H1 (cell line): ENCODE measurements at regions not wholly inside any gene's neighbourhood (a gene's known extent, or its start where the extent isn't known, plus 50 kb on each side); places are given as distances from the start of the nearest gene placed in this dataset.

ENCODE experiments used
- CTCF ChIA-PET: fragments of 300-600 bp; sonication (Branson Sonifier 250); formaldehyde crosslinking; loops from one replicate; lab custom pipeline; 2021; ENCODE audit not compliant: partially characterized antibody; lab: Charles Lee
- POLR2A ChIA-PET: fragments of 300-600 bp; sonication (Branson Sonifier 250); formaldehyde crosslinking; loops from one replicate; lab custom pipeline; 2021; ENCODE audit warnings: inconsistent platforms; ENCODE audit not compliant: partially characterized antibody; lab: Charles Lee
- DNase-seq, 2 experiments: peaks; one replicate each; pipeline versions ENCODE4 v3.0.0 to v3.0.0-alpha.2; 2010 to 2022; ENCODE audit warnings: low spot score in 2 of 2, low read depth in 1 of 2, mixed read lengths in 1 of 2
- FAIRE-seq: peaks from 2 replicates; lab custom pipeline; 2011; peaks lifted over from hg19 to GRCh38; lab: Jason Lieb, UNC
- H2AFZ ChIP-seq: 2 replicates; pipeline ENCODE4 v1.8.1; 2012; ENCODE audit warnings: low read length, inconsistent platforms
- H2AK5ac ChIP-seq: 2 replicates; pipeline ENCODE4 v1.6.1; 2013; ENCODE audit warnings: low read depth, low read length
- H2BK120ac ChIP-seq: replicated peaks from 2 replicates; pipeline ENCODE3; 2013; ENCODE audit warnings: low read depth, low read length, inconsistent platforms
- H2BK12ac ChIP-seq: 2 replicates; pipeline ENCODE4 v1.6.1; 2013; ENCODE audit warnings: low read depth, low read length
- H2BK15ac ChIP-seq: 2 replicates; pipeline ENCODE4 v1.6.1; 2013; ENCODE audit warnings: low read length
- H2BK20ac ChIP-seq: 2 replicates; pipeline ENCODE4 v1.6.1; 2013; ENCODE audit warnings: low read length
- H2BK5ac ChIP-seq: 2 replicates; pipeline ENCODE4 v1.6.1; 2013; ENCODE audit warnings: low read depth, low read length
- H3K14ac ChIP-seq: 2 replicates; pipeline ENCODE4 v1.6.1; 2013; ENCODE audit warnings: inconsistent platforms; ENCODE audit not compliant: insufficient read length
- H3K18ac ChIP-seq: 2 replicates; pipeline ENCODE4 v1.6.1; 2013; ENCODE audit warnings: low read length; ENCODE audit errors: extremely low read depth
- H3K23ac ChIP-seq: 2 replicates; pipeline ENCODE4 v1.6.1; 2013; ENCODE audit warnings: inconsistent platforms; ENCODE audit not compliant: insufficient read length
- H3K23me2 ChIP-seq: 2 replicates; pipeline ENCODE4 v1.6.1; 2013; ENCODE audit warnings: low read depth, low read length
- H3K27ac ChIP-seq: 2 replicates; pipeline ENCODE4 v1.6.1; 2011; ENCODE audit warnings: low read depth, low read length, inconsistent platforms
- H3K27me3 ChIP-seq, 4 experiments: replicated peaks in 1 of 4; 1 replicate in 1 of 4; 2 replicates in 3 of 4; pipeline versions ENCODE4 v1.6.1 to v1.8.1; 2011 to 2013; ENCODE audit warnings: low read length in 3 of 4, mild to moderate bottlenecking in 3 of 4, inconsistent platforms in 2 of 4, mixed read lengths in 2 of 4, moderate library complexity in 1 of 4; ENCODE audit not compliant: control insufficient read depth in 3 of 4, insufficient read depth in 3 of 4; ENCODE audit errors: extremely low read depth in 1 of 4
- H3K36me3 ChIP-seq, 4 experiments: 2 replicates each; pipeline versions ENCODE4 v1.6.1 to v1.8.1; 2011 to 2013; ENCODE audit warnings: mild to moderate bottlenecking in 4 of 4, low read length in 3 of 4, moderate library complexity in 2 of 4, control low read depth in 1 of 4, inconsistent platforms in 1 of 4; ENCODE audit not compliant: insufficient read depth in 4 of 4, control insufficient read depth in 2 of 4
- H3K4ac ChIP-seq: replicated peaks from 2 replicates; pipeline ENCODE3; 2013; ENCODE audit warnings: low read length, low read depth, mixed read lengths, inconsistent platforms; ENCODE audit not compliant: insufficient read length
- H3K4me1 ChIP-seq, 4 experiments: replicated peaks in 1 of 4; 1 replicate in 1 of 4; 2 replicates in 3 of 4; pipeline versions ENCODE4 v1.6.1 to v1.8.1; 2011 to 2013; ENCODE audit warnings: low read length in 3 of 4, inconsistent platforms in 2 of 4, mixed read lengths in 1 of 4; ENCODE audit not compliant: insufficient read depth in 4 of 4, control insufficient read depth in 3 of 4
- H3K4me2 ChIP-seq, 2 experiments: 2 replicates each; pipeline versions ENCODE4 v1.6.1 to v1.8.1; 2011 to 2013; ENCODE audit warnings: low read depth in 2 of 2, low read length in 2 of 2, control low read depth in 1 of 2, inconsistent platforms in 1 of 2, mild to moderate bottlenecking in 1 of 2; ENCODE audit not compliant: insufficient read depth in 1 of 2
- H3K4me3 ChIP-seq, 4 experiments: fragments of 200-600, 300-600 bp in 1 of 4; sonication (generic), shearing (Covaris generic), sonication (Bioruptor Twin) in 1 of 4; 2 replicates each; pipeline versions ENCODE4 v1.5.1 to v1.8.1; 2011 to 2016; ENCODE audit warnings: low read length in 4 of 4, low read depth in 3 of 4, control low read depth in 2 of 4, inconsistent platforms in 2 of 4, mild to moderate bottlenecking in 2 of 4, mixed read lengths in 1 of 4, moderate library complexity in 1 of 4; ENCODE audit not compliant: insufficient read depth in 2 of 4; ENCODE audit errors: extremely low read depth in 1 of 4
- H3K56ac ChIP-seq: replicated peaks from 2 replicates; pipeline ENCODE3; 2013; ENCODE audit warnings: low read depth, mild to moderate bottlenecking, mixed read lengths, low read length, inconsistent platforms; ENCODE audit not compliant: insufficient read length
- H3K79me1 ChIP-seq: 2 replicates; pipeline ENCODE4 v1.6.1; 2013; ENCODE audit warnings: low read depth, low read length, control low read depth
- H3K79me2 ChIP-seq, 2 experiments: 2 replicates each; pipeline versions ENCODE4 v1.6.1 to v1.8.1; 2012 to 2013; ENCODE audit warnings: low read length in 2 of 2, mild to moderate bottlenecking in 2 of 2, inconsistent platforms in 1 of 2; ENCODE audit not compliant: insufficient read depth in 2 of 2, control insufficient read depth in 1 of 2
- H3K9ac ChIP-seq, 4 experiments: replicated peaks in 1 of 4; 1 replicate in 1 of 4; 2 replicates in 3 of 4; pipeline versions ENCODE4 v1.6.1 to v1.8.1; 2011 to 2013; ENCODE audit warnings: low read depth in 3 of 4, low read length in 3 of 4, control low read depth in 2 of 4, mild to moderate bottlenecking in 2 of 4, moderate library complexity in 2 of 4, inconsistent platforms in 1 of 4; ENCODE audit errors: extremely low read depth in 1 of 4
- H3K9me3 ChIP-seq, 2 experiments: 2 replicates each; pipeline versions ENCODE4 v1.6.1 to v1.8.1; 2012 to 2013; ENCODE audit warnings: mild to moderate bottlenecking in 2 of 2, moderate library complexity in 2 of 2, control low read depth in 1 of 2, inconsistent platforms in 1 of 2, low read depth in 1 of 2, low read length in 1 of 2, mixed read lengths in 1 of 2; ENCODE audit not compliant: insufficient read depth in 2 of 2
- H4K20me1 ChIP-seq, 2 experiments: replicated peaks in 1 of 2; 2 replicates each; pipeline versions ENCODE3 to v1.8.1; 2011 to 2013; ENCODE audit warnings: inconsistent platforms in 2 of 2, low read length in 2 of 2, mild to moderate bottlenecking in 1 of 2; ENCODE audit not compliant: insufficient read depth in 2 of 2, control insufficient read depth in 1 of 2
- H4K5ac ChIP-seq: 2 replicates; pipeline ENCODE4 v1.6.1; 2013; ENCODE audit warnings: low read length, low read depth, mixed read lengths, inconsistent platforms; ENCODE audit not compliant: insufficient read length
- H4K8ac ChIP-seq: 2 replicates; pipeline ENCODE4 v1.8.0; 2013; ENCODE audit warnings: mild to moderate bottlenecking, moderate library complexity, low read length, inconsistent platforms; ENCODE audit not compliant: insufficient read depth; ENCODE audit errors: extremely low read depth
- H4K91ac ChIP-seq: replicated peaks from 2 replicates; pipeline ENCODE3; 2013; ENCODE audit warnings: low read length, mixed read lengths, inconsistent platforms; ENCODE audit not compliant: insufficient read length
- CBX8 ChIP-seq: fragments of 300-800, 300-1000 bp; sonication (generic); IDR thresholded peaks from 2 replicates; pipeline ENCODE4 v1.7.1; 2016; ENCODE audit warnings: low read depth, low read length, borderline replicate concordance
- EZH2 ChIP-seq: fragments of 200-600 bp; sonication (generic); IDR thresholded peaks from 2 replicates; pipeline ENCODE4 v1.7.1; 2012; ENCODE audit warnings: low read depth, mild to moderate bottlenecking, moderate library complexity, low read length, inconsistent platforms; ENCODE audit not compliant: severe bottlenecking
- FOSL1 ChIP-seq: IDR thresholded peaks from 2 replicates; pipeline ENCODE4 v1.6.1; 2011; ENCODE audit warnings: mild to moderate bottlenecking, low read depth, low read length, moderate library complexity; ENCODE audit not compliant: insufficient read depth
- KDM5A ChIP-seq: fragments of 200-600 bp; IDR thresholded peaks from 2 replicates; pipeline ENCODE4 v1.7.1; 2012; ENCODE audit warnings: mild to moderate bottlenecking, low read length, inconsistent platforms, mixed read lengths
- POLR2A ChIP-seq, 2 experiments: IDR thresholded peaks; 1 replicate in 1 of 2; 2 replicates in 1 of 2; pipeline ENCODE4 v1.6.1; 2011; ENCODE audit warnings: low read depth in 2 of 2, low read length in 2 of 2, mild to moderate bottlenecking in 2 of 2; ENCODE audit errors: control extremely low read depth in 1 of 2
- WGBS, 2 experiments: shearing (Covaris generic) in 1 of 2; methylation state at CpG; one replicate each; pipeline versions ENCODE4 v1.1.6 to v1.1.7; 2013 to 2015; ENCODE audit warnings: low lambda C conversion rate in 2 of 2, mixed read lengths in 2 of 2, inconsistent platforms in 1 of 2, low coverage in 1 of 2, missing lambda C conversion rate in 1 of 2; ENCODE audit not compliant: insufficient replicate concordance in 2 of 2, insufficient coverage in 1 of 2, insufficient read length in 1 of 2; ENCODE audit errors: extremely low coverage in 1 of 2, missing lambda C conversion rate in 1 of 2; 5-methylcytosine and 5-hydroxymethylcytosine counted together

DNA sequence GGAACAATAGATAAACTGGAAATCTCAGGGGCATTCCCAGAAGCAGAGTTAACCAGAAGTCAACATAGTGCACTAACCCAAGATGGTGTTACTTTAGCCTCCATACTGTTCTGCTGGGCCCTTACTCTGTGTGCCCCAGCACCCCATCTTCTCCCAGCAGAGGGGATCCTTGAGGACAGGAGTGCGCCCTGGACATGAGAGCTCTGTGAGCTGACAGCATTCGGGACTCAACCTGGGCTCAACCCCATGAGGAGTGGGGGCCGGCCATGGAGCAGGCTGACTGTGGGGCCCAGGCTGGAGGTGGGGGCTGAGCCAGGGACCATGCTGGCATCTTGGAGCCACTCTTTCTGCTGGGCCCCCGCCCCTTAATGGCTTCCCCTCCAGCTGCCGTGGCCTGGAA is 156.3 kb upstream of the HS6ST1 start:
- no peak for FAIRE-seq
- no peak overlapping the region for H3K56ac ChIP-seq
- no peak overlapping the region for H2BK120ac ChIP-seq
- no peaks in the 10 kb centered on the region for H3K23me2 ChIP-seq
- 88% methylated on average over 5 of the region's 5 CpGs; no CpG with 5 or more reads in 1 of the 2 experiments for WGBS, 2 experiments
- DNase-seq = no peak
- no peak overlapping the region for H3K23ac ChIP-seq
- no peak overlapping the region for H2AFZ ChIP-seq
- H3K18ac ChIP-seq = no peak overlapping the region
- peaks cover 0 to 7% (median 0%) of the 10 kb centered on the region in 4 experiments; a peak in 3 of 7 replicates for H3K4me1 ChIP-seq
- no peaks in the 10 kb centered on the region for H3K79me2 ChIP-seq
- no peak overlapping the region for H3K4me3 ChIP-seq
- H4K91ac ChIP-seq = no peak overlapping the region
- no peak overlapping the region for H3K9ac ChIP-seq
- H3K27me3 ChIP-seq = no peaks in the 10 kb centered on the region
- H4K8ac ChIP-seq = no peak overlapping the region
- H3K27ac ChIP-seq = no peak overlapping the region
- TF ChIP-seq POLR2A (IDR thresholded peaks at IDR 0.05; ENCODE audit: control extremely low read depth in 1 of 2, low read depth in 2 of 2, low read length in 2 of 2) = no peak
- no peak for TF ChIP-seq KDM5A
- TF ChIP-seq FOSL1 = no peak
- TF ChIP-seq EZH2 = no peak
- no peak for TF ChIP-seq CBX8
- TF ChIP-seq, all 59 proteins: peak for 0
- ChIA-PET CTCF (interaction anchor here (1.3 kb wide), 1 partner anchor 122 kb away, joined by 5 read pairs; no protein-coding TSS in a partner anchor), POLR2A (no interaction called here)
- H3K4me2 ChIP-seq = no peak overlapping the region
- H4K20me1 ChIP-seq = no peaks in the 10 kb centered on the region
- no peak overlapping the region for H2BK12ac ChIP-seq
- H2BK20ac ChIP-seq = no peak overlapping the region
- no peak overlapping the region for H3K14ac ChIP-seq
- H2AK5ac ChIP-seq = no peak overlapping the region
- peaks cover 9 to 10% of the 10 kb centered on the region in 2 experiments for H3K9me3 ChIP-seq
- H3K79me1 ChIP-seq = no peaks in the 10 kb centered on the region
- no peaks in the 10 kb centered on the region for H3K36me3 ChIP-seq
- no peak overlapping the region for H4K5ac ChIP-seq
- H2BK5ac ChIP-seq = no peak overlapping the region
- H2BK15ac ChIP-seq = no peak overlapping the region
- no peak overlapping the region for H3K4ac ChIP-seq
